ENCODE measurements at regions not wholly inside any gene's neighbourhood (a gene's known extent, or its start where the extent isn't known, plus 50 kb on each side); places are given as distances from the start of the nearest gene placed in this dataset.

DNA sequence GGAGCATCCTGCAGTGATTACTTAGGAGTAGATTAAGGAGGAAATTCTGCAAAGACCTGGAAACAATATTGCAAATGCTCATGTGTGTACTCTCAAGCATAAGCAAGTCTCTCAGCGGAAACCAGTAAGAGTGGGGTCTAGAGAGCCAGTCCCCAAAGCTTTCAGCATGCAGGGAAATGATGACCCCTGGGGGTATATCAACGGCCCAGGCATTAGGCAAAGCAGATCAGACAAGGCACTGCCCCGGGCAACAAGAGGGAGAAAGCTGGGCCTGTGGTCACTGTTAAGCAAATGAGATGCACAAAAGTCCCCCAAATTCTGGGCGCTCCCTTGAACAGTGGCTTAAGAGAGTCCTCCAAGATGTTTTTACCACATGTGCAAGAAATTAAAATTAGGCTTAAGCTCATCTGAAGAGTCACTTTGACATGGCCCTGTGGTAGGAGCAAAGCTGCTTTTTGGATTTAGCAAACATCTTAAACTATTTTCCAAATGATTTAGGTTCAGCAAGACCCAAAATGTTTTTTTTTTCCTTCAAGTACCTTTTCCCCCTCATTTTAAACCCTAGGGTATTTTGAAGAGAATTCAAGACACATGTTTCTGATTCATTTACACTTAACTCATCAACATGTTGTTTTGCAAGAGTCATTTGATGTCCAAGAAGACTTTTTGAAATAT is 457.1 kb upstream of the TBX3 start:
- Histone ChIP-seq H3K27me3 (no peaks in the 10 kb centered on the region), H3K36me3 (no peaks in the 10 kb centered on the region), H3K4me3 (no peak overlapping the region), H3K9me3 (no peaks in the 10 kb centered on the region), H3K27ac (no peak overlapping the region), H3K4me1 (peaks cover 0 to 3% (median 0%) of the 10 kb centered on the region in 4 donors)
- TF ChIP-seq, protein P1, sequence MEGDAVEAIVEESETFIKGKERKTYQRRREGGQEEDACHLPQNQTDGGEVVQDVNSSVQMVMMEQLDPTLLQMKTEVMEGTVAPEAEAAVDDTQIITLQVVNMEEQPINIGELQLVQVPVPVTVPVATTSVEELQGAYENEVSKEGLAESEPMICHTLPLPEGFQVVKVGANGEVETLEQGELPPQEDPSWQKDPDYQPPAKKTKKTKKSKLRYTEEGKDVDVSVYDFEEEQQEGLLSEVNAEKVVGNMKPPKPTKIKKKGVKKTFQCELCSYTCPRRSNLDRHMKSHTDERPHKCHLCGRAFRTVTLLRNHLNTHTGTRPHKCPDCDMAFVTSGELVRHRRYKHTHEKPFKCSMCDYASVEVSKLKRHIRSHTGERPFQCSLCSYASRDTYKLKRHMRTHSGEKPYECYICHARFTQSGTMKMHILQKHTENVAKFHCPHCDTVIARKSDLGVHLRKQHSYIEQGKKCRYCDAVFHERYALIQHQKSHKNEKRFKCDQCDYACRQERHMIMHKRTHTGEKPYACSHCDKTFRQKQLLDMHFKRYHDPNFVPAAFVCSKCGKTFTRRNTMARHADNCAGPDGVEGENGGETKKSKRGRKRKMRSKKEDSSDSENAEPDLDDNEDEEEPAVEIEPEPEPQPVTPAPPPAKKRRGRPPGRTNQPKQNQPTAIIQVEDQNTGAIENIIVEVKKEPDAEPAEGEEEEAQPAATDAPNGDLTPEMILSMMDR (IDR thresholded peaks at IDR 0.05): no peak
- TF ChIP-seq POLR2AphosphoS5 (IDR thresholded peaks at IDR 0.05) (no peak), POLR2A (IDR thresholded peaks at IDR 0.05) (no peak)
- no peak for DNase-seq
- intact Hi-C loops (cut with DNase I; ENCODE audit: low total_unique reads): no loop called here
- in situ Hi-C loops (cut with MboI; ENCODE audit: low pct_ligation_motif_present in 1 of 4, low pct_unique_long_range_greater_than_20kb in 1 of 4, low sequenced_read_pairs in 3 of 4): no loop called here
- 71 to 88% methylated on average over 1 to 4 of the region's 4 CpGs for WGBS, 2 donors (ENCODE audit: low coverage in 1 of 2)

DNA sequence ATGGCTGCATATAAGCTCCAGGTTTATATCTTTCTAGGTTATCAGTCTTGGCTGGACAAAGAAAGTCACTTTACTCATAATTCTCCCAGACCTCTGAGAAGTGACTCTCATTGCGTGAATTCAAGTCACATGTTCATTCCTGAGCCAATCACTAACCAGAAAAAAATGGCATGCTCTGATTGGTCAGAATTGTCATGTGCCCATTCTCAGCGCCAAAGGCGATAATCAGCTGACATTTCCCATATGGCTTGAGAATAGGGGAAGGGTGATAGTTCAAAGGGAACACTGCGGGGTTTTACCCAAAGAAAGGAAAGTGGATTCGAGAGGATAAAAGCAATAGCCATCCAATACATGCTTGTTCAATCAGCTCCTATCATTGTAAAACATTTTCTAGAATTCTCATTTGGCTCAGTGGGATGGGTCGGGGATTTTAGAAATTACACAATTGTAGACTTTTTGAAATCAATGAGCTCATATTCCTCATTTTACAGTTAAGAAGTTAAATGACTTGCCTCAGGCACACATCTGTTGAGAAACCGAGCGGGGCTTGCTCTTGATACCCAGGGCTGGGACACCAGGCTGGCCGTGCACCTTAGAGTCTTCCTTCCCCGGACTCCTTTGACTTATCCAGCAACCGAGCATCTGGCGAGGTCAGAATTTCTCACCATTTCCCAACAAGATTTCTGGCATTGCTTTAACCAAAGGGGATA is 454.0 kb upstream of the TBX3 start:
- no peak overlapping the region for H3K4me3 ChIP-seq
- no peaks in the 10 kb centered on the region for H3K27me3 ChIP-seq
- 84 to 90% methylated on average over 9 to 12 of the region's 12 CpGs for WGBS, 2 donors (ENCODE audit: low coverage in 1 of 2)
- H3K36me3 ChIP-seq: no peaks in the 10 kb centered on the region
- in situ Hi-C loops (cut with MboI; ENCODE audit: low pct_ligation_motif_present in 1 of 4, low pct_unique_long_range_greater_than_20kb in 1 of 4, low sequenced_read_pairs in 3 of 4): no loop called here
- no peak overlapping the region for H3K27ac ChIP-seq
- no peaks in the 10 kb centered on the region for H3K9me3 ChIP-seq
- intact Hi-C loops (cut with DNase I; ENCODE audit: low total_unique reads): no loop called here
- no peak for DNase-seq
- TF ChIP-seq, protein P1 (IDR thresholded peaks at IDR 0.05): no peak
- TF ChIP-seq POLR2AphosphoS5 (IDR thresholded peaks at IDR 0.05): no peak
- no peak for TF ChIP-seq POLR2A (IDR thresholded peaks at IDR 0.05)
- peaks cover 0 to 10% (median 0%) of the 10 kb centered on the region in 4 donors for H3K4me1 ChIP-seq

DNA sequence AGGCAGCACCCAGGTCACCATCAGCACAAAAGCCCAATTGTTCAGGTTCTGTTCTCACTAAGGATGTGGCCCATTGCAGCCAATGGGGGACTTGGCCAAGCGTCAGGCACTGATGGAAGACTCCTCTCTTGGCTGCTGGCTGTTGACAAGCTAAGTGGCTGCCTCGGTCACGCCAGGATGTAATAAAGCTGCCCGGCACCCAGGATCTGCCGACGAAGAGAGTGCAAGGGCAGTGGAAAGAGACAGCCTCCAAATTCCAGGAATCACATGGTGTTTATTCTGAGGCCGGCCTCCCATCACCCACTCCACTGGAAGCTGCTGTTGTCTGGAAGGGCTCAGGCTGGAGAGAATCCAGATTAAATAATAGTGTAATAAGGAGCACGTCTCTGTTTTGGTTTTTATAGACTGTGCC is 451.8 kb upstream of the TBX3 start:
- H3K27me3 ChIP-seq: no peaks in the 10 kb centered on the region
- peak; percentile 23 for DNase-seq
- no peak overlapping the region for H3K4me3 ChIP-seq
- TF ChIP-seq POLR2AphosphoS5 (IDR thresholded peaks at IDR 0.05): peak in 2 of 3 donors; percentile 43 to 75
- TF ChIP-seq, protein P1 (IDR thresholded peaks at IDR 0.05): no peak
- no peak for TF ChIP-seq POLR2A (IDR thresholded peaks at IDR 0.05)
- intact Hi-C loops (cut with DNase I; ENCODE audit: low total_unique reads) (no loop called here), in situ Hi-C loops (cut with MboI; ENCODE audit: low pct_ligation_motif_present in 1 of 4, low pct_unique_long_range_greater_than_20kb in 1 of 4, low sequenced_read_pairs in 3 of 4) (no loop called here)
- H3K36me3 ChIP-seq: no peaks in the 10 kb centered on the region
- H3K27ac ChIP-seq: peak overlapping the region in 1 of 4 donors; percentile 10
- peaks cover 0 to 10% (median 0%) of the 10 kb centered on the region in 4 donors for H3K4me1 ChIP-seq
- 16 to 17% methylated on average over 2 to 8 of the region's 8 CpGs for WGBS, 2 donors (ENCODE audit: low coverage in 1 of 2)
- no peaks in the 10 kb centered on the region for H3K9me3 ChIP-seq

DNA sequence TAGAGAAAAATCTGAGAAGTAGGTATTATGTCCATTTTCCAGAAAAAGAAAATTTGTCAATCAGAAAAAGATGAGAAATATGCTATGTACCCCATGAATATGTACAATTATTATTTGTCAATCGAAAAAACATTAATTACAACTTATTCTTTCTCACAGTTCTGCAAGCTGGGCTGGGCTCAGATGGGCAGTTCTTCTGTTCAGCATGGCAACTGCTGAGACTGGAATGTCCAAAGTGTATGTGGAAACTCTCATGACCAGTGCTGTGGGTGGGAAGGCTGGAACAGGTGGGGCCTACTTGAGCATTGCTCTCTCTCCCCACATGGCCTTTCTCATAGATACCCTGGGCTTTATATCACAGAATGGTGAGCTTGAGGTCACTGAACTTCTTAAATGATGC is 450.3 kb upstream of the TBX3 start:
- WGBS, 2 donors (ENCODE audit: low coverage in 1 of 2): 74 to 82% methylated on average over 1 of the region's 1 CpG
- intact Hi-C loops (cut with DNase I; ENCODE audit: low total_unique reads) (no loop called here), in situ Hi-C loops (cut with MboI; ENCODE audit: low pct_ligation_motif_present in 1 of 4, low pct_unique_long_range_greater_than_20kb in 1 of 4, low sequenced_read_pairs in 3 of 4) (no loop called here)

More for the DNA sequence above, 450.3 kb upstream of the TBX3 start:
- H3K4me3 ChIP-seq: no peak overlapping the region
- H3K27ac ChIP-seq: no peak overlapping the region
- H3K27me3 ChIP-seq: no peaks in the 10 kb centered on the region
- peaks cover 0 to 10% (median 0%) of the 10 kb centered on the region in 4 donors for H3K4me1 ChIP-seq
- DNase-seq: no peak
- TF ChIP-seq POLR2AphosphoS5 (IDR thresholded peaks at IDR 0.05) (no peak), POLR2A (IDR thresholded peaks at IDR 0.05) (no peak), EP300 (IDR thresholded peaks at IDR 0.05; ENCODE audit: low read depth) (no peak)
- TF ChIP-seq, protein P1 (IDR thresholded peaks at IDR 0.05): no peak
- H3K9me3 ChIP-seq: no peaks in the 10 kb centered on the region
- no peaks in the 10 kb centered on the region for H3K36me3 ChIP-seq
